HG03045 (cell line): ENCODE measurements at regions not wholly inside any gene's neighbourhood (a gene's known extent, or its start where the extent isn't known, plus 50 kb on each side); places are given as distances from the start of the nearest gene placed in this dataset.

Experiments
- ATAC-seq: cut with Tn5 transposase; IDR thresholded peaks from one replicate; pipeline ENCODE4 v1.9.1; 2021; ENCODE audit warnings: mild to moderate bottlenecking, moderate library complexity; ENCODE audit not compliant: unreplicated experiment

GRCh38 chr6:135796643-135797305 lies 54.7 kb upstream of the PDE7B start:
- ATAC-seq = no peak

- ATAC-seq = no peak
Measured at GRCh38 chr6:135797361-135797760, 54.1 kb upstream of the PDE7B start.

GRCh38 chr6:135798751-135799515 lies 52.6 kb upstream of the PDE7B start:
- ATAC-seq = no peak
